Breast epithelium (tissue), 4 donors: ENCODE measurements at regions not wholly inside any gene's neighbourhood (a gene's known extent, or its start where the extent isn't known, plus 50 kb on each side); places are given as distances from the start of the nearest gene placed in this dataset.
"Not testable (repeated sequence)": the region's sequence is repeated elsewhere in the genome, so short reads cannot be mapped to it uniquely, and the experiment has no call there.

ENCODE experiments used
- DNase-seq, 2 donors: peaks; one replicate each; pipeline ENCODE4 v3.0.0-alpha.2; 2019; ENCODE audit warnings: low spot score in 2 of 2
- H3K27ac ChIP-seq, 2 donors: fragments of 200-600 bp; sonication (generic) in 1 of 2; one replicate each; pipeline ENCODE4 v1.5.1; 2016 to 2019; ENCODE audit warnings: mild to moderate bottlenecking in 1 of 2
- H3K27me3 ChIP-seq, 2 donors: fragments of 200-600 bp; sonication (generic) in 1 of 2; one replicate each; pipeline versions ENCODE4 v1.5.1 to v1.6.0; 2017 to 2019; ENCODE audit warnings: control low read depth in 1 of 2, mild to moderate bottlenecking in 1 of 2
- H3K36me3 ChIP-seq: fragments of 200-600 bp; one replicate; pipeline ENCODE4 v1.5.1; 2019
- H3K4me1 ChIP-seq, 2 donors: fragments of 200-600 bp; sonication (generic); one replicate each; pipeline ENCODE4 v1.5.1; 2016 to 2019; ENCODE audit warnings: control low read depth in 1 of 2
- H3K4me3 ChIP-seq, 3 donors: fragments of 200-600 bp; sonication (generic); 1 replicate in 2 of 3; 2 replicates in 1 of 3; pipeline ENCODE4 v1.5.1; 2016 to 2019; ENCODE audit warnings: mild to moderate bottlenecking in 3 of 3, moderate library complexity in 2 of 3
- H3K9me3 ChIP-seq, 2 donors: fragments of 200-600 bp; sonication (generic) in 1 of 2; one replicate each; pipeline ENCODE4 v1.5.1; 2016 to 2019; ENCODE audit warnings: control low read depth in 1 of 2
- POLR2A ChIP-seq: fragments of 450-650 bp; IDR thresholded peaks from one replicate; pipeline ENCODE4 v1.6.1; 2016; ENCODE audit warnings: antibody characterized with exemption, mild to moderate bottlenecking, moderate library complexity
- POLR2AphosphoS5 ChIP-seq, 3 donors: sonication (generic); formaldehyde crosslinking; IDR thresholded peaks; one replicate each; pipeline ENCODE4 v1.6.1; 2017; ENCODE audit warnings: antibody characterized with exemption in 3 of 3
- intact Hi-C: fragments of 100-400 bp; cut with DNase I; formaldehyde crosslinking; loops from one replicate; pipeline ENCODE4 v1.15.1; 2023; ENCODE audit warnings: low total_unique reads
- TF ChIP-seq, protein P1 (sequence below), 3 donors: fragments of 450-650 bp; IDR thresholded peaks; one replicate each; pipeline ENCODE4 v1.5.1; 2016 to 2017; ENCODE audit warnings: antibody characterized with exemption in 3 of 3, mild to moderate bottlenecking in 3 of 3, moderate library complexity in 3 of 3

GRCh38 chr9:96152550-96152949, 149.4 kb downstream of the HSD17B3 start:
- DNase-seq = no peak
- no peak for TF ChIP-seq POLR2A
- TF ChIP-seq, protein P1, sequence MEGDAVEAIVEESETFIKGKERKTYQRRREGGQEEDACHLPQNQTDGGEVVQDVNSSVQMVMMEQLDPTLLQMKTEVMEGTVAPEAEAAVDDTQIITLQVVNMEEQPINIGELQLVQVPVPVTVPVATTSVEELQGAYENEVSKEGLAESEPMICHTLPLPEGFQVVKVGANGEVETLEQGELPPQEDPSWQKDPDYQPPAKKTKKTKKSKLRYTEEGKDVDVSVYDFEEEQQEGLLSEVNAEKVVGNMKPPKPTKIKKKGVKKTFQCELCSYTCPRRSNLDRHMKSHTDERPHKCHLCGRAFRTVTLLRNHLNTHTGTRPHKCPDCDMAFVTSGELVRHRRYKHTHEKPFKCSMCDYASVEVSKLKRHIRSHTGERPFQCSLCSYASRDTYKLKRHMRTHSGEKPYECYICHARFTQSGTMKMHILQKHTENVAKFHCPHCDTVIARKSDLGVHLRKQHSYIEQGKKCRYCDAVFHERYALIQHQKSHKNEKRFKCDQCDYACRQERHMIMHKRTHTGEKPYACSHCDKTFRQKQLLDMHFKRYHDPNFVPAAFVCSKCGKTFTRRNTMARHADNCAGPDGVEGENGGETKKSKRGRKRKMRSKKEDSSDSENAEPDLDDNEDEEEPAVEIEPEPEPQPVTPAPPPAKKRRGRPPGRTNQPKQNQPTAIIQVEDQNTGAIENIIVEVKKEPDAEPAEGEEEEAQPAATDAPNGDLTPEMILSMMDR (IDR thresholded peaks at IDR 0.05) = no peak
- TF ChIP-seq POLR2AphosphoS5 (IDR thresholded peaks at IDR 0.05) = no peak
- no peak overlapping the region for H3K27ac ChIP-seq
- no peaks in the 10 kb centered on the region for H3K36me3 ChIP-seq
- H3K4me3 ChIP-seq = no peak overlapping the region
- H3K27me3 ChIP-seq = peaks cover 0 to 9% of the 10 kb centered on the region in 2 donors
- H3K9me3 ChIP-seq = no peaks in the 10 kb centered on the region
- H3K4me1 ChIP-seq = no peaks in the 10 kb centered on the region
- intact Hi-C loops = no loop called here

DNA sequence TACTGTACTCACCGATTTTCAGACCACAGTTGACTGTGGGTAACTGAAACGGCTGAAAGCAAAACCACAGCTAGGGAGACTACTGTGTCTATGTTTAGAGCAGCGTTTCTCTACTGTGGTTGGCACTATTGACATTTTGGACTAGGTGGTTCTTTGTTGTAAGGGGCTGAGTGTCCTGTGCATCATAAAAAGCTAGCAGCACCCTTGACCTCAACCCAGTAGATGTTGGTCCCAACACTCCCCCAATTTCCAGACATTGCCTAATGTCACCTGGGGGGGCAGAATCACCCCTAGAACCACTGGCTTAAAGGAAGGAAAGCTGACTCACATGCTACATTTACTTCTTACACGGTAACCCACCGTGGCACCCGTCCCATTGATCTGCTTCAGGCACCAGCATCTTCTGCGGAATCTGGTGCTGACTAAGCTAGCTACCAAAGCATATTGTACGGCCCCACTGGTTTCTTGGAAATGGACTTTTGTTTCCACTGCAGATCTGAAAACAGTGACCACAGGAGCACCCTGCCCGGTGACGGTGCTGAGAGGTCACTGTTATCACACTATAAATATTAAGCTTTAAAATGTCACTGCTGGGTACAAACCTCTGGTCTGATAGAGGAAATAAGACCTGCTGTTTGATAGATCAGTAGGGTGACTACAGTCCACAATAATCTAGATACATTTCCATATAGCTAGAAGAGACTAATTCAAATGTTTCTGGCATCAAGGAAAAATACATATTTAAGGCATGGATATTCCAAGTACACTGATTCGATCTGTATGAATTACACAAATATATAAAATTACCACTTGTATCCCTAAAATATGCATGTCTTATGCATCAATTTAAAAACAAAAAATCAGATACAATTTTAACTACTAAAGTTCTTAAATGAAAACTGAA, 151.4 kb downstream of the HSD17B3 start:
- no peak for DNase-seq
- Histone ChIP-seq H3K36me3 (no peaks in the 10 kb centered on the region), H3K9me3 (no peaks in the 10 kb centered on the region), H3K27ac (no peak overlapping the region), H3K4me3 (no peak overlapping the region), H3K4me1 (no peaks in the 10 kb centered on the region), H3K27me3 (peaks cover 0 to 9% of the 10 kb centered on the region in 2 donors)
- intact Hi-C loops = no loop called here
- TF ChIP-seq POLR2AphosphoS5 (IDR thresholded peaks at IDR 0.05) (no peak), POLR2A (no peak)
- TF ChIP-seq, protein P1 (IDR thresholded peaks at IDR 0.05) = no peak

DNA sequence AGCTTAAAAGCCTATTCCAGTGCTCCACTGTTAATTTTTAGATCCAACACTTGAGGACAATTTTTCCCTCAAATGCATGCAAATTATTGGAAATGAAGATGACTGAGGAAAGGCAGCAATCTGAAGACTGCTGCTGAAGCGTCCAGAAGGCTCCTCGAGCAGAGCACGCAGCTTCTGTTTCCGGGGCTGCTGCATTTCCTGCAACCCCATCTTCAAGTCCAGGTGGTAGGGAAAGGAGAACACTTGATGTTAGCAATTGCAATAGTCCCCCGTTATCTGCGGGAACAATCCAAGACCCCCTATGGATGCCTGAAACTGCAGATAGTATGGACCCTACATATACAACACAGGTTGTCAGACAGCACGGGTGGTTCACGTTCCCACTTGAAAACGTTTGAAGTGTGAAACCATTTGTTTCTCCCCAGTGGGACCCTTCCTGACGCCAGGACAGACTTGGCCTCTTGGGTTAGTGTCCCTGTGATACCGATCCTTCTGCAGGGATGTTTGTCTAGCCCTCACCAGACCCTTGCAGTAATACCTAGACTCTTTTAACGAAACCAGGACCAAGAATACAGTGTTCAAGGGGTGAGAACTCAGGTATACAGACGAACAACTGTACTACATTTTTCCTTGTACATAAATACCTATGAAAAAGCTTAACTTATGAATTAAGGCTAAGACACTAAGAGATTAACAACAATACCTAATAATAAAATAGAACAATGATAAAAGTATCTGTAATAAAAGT, 152.3 kb downstream of the HSD17B3 start:
- TF ChIP-seq, protein P1 (IDR thresholded peaks at IDR 0.05) = no peak
- no peak for TF ChIP-seq POLR2AphosphoS5 (IDR thresholded peaks at IDR 0.05)
- TF ChIP-seq POLR2A = no peak
- Histone ChIP-seq H3K9me3 (no peaks in the 10 kb centered on the region), H3K4me3 (no peak overlapping the region), H3K4me1 (no peaks in the 10 kb centered on the region), H3K27me3 (peaks cover 0 to 10% of the 10 kb centered on the region in 2 donors), H3K36me3 (no peaks in the 10 kb centered on the region), H3K27ac (no peak overlapping the region)
- intact Hi-C loops = no loop called here
- no peak for DNase-seq

DNA sequence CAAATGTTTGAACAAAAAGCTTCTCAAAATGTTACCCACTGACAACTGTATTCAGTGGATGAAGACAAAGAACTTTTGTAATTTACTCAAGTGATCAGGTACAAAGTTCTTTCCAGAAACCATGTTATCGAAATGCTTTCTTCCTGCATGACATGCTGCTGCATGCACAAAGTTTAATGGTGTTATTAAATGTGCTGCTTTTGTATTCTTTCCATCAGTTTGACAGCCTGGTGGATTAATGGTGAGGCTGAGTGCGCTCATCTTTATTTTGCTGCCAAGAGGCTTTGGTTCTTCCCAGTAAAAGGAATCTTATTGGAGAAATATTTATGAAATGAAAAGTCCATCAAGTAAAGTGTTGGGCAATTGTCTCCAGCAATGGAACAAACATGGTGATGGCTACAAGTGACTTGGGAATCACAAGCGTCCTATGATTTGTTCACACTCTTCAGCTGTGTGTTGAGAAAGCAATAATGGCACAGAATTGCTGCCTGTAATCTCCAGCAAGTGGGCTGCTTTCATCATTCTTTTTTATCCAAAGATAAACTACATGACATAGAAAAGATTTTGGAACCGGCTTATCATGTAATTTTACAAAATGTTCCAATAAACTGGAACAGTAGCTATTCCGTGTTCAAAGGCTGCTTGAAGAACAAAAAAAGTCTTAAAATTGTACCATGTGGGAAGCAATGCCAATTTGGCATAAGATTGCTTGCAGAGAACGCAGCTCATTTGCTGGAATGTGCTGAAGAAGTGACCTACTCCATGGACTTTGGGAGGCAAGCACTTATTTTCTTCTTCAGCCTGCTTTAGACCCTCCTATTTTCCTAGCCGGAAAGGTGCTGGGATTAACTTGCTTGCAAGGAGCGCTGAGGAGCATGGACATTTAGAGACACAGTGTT, 153.1 kb downstream of the HSD17B3 start:
- Histone ChIP-seq H3K9me3 (no peaks in the 10 kb centered on the region), H3K27me3 (peaks cover 0 to 13% of the 10 kb centered on the region in 2 donors), H3K36me3 (no peaks in the 10 kb centered on the region), H3K4me1 (no peaks in the 10 kb centered on the region), H3K27ac (no peak overlapping the region), H3K4me3 (no peak overlapping the region)
- intact Hi-C loops = no loop called here
- no peak for TF ChIP-seq POLR2AphosphoS5 (IDR thresholded peaks at IDR 0.05)
- no peak for DNase-seq

- DNase-seq, intact Hi-C loops, H3K9me3 ChIP-seq, H3K4me1 ChIP-seq, H3K36me3 ChIP-seq, H3K4me3 ChIP-seq, H3K27ac ChIP-seq: not testable (repeated sequence)
- peaks cover 0 to 13% of the 10 kb centered on the region in 2 donors for H3K27me3 ChIP-seq
Observed at GRCh38 chr9:96147029-96147428, 154.9 kb downstream of the HSD17B3 start.
